Right atrium auricular region (tissue), 2 donors: ENCODE measurements at regions not wholly inside any gene's neighbourhood (a gene's known extent, or its start where the extent isn't known, plus 50 kb on each side); places are given as distances from the start of the nearest gene placed in this dataset.

Experiments
- DNase-seq: peaks from one replicate; pipeline ENCODE4 v3.0.0-alpha.2; 2019; ENCODE audit warnings: low spot score
- H3K27ac ChIP-seq, 2 donors: fragments of 200-600 bp; sonication (generic); 1 replicate in 1 of 2; 2 replicates in 1 of 2; pipeline ENCODE4 v1.5.1; 2016 to 2019
- H3K27me3 ChIP-seq, 2 donors: fragments of 200-600 bp; sonication (generic); one replicate each; pipeline versions ENCODE4 v1.5.1 to v1.6.0; 2017 to 2019
- H3K36me3 ChIP-seq: fragments of 200-600 bp; sonication (generic); one replicate; pipeline ENCODE4 v1.5.1; 2016
- H3K4me1 ChIP-seq, 2 donors: fragments of 200-600 bp; sonication (generic); one replicate each; pipeline versions ENCODE4 v1.5.1 to v1.6.0; 2017 to 2019
- H3K4me3 ChIP-seq, 2 donors: fragments of 200-600 bp; sonication (generic); 1 replicate in 1 of 2; 2 replicates in 1 of 2; pipeline ENCODE4 v1.5.1; 2017 to 2019; ENCODE audit warnings: mild to moderate bottlenecking in 1 of 2, moderate library complexity in 1 of 2
- H3K9me3 ChIP-seq, 2 donors: fragments of 200-600 bp; sonication (generic); one replicate each; pipeline ENCODE4 v1.5.1; 2019
- TF ChIP-seq, protein P1 (sequence below), 2 donors: fragments of 200-600 bp; sonication (generic); IDR thresholded peaks; one replicate each; pipeline ENCODE4 v1.5.1; 2019; ENCODE audit warnings: antibody characterized with exemption in 2 of 2

DNA sequence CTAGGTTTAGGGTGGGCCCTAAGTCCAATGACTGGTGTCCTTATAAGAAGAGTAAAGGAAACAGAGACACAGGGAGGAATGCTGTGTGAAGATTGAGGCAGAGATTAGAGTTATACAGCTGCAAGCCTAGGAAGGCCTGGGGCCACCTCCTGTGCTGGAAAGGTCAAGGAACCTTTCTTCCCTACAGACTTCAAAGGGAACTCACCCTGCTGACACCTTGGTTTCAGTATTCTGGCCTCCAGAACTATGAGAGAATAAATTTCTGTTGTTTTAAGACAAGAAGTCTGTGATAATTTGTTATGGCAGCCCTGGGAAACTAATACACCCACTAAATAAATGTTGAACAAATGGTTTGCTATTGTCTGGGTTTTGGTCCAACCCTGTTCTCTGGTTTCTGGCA lies 102.3 kb upstream of the NEUROD1 start:
- no peaks in the 10 kb centered on the region for H3K27me3 ChIP-seq
- H3K9me3 ChIP-seq: no peaks in the 10 kb centered on the region
- peaks cover 0 to 7% of the 10 kb centered on the region in 2 donors for H3K4me1 ChIP-seq
- no peak for DNase-seq
- H3K4me3 ChIP-seq: no peak overlapping the region
- TF ChIP-seq, protein P1, sequence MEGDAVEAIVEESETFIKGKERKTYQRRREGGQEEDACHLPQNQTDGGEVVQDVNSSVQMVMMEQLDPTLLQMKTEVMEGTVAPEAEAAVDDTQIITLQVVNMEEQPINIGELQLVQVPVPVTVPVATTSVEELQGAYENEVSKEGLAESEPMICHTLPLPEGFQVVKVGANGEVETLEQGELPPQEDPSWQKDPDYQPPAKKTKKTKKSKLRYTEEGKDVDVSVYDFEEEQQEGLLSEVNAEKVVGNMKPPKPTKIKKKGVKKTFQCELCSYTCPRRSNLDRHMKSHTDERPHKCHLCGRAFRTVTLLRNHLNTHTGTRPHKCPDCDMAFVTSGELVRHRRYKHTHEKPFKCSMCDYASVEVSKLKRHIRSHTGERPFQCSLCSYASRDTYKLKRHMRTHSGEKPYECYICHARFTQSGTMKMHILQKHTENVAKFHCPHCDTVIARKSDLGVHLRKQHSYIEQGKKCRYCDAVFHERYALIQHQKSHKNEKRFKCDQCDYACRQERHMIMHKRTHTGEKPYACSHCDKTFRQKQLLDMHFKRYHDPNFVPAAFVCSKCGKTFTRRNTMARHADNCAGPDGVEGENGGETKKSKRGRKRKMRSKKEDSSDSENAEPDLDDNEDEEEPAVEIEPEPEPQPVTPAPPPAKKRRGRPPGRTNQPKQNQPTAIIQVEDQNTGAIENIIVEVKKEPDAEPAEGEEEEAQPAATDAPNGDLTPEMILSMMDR (IDR thresholded peaks at IDR 0.05): no peak
- H3K27ac ChIP-seq: no peak overlapping the region
- no peaks in the 10 kb centered on the region for H3K36me3 ChIP-seq

DNA sequence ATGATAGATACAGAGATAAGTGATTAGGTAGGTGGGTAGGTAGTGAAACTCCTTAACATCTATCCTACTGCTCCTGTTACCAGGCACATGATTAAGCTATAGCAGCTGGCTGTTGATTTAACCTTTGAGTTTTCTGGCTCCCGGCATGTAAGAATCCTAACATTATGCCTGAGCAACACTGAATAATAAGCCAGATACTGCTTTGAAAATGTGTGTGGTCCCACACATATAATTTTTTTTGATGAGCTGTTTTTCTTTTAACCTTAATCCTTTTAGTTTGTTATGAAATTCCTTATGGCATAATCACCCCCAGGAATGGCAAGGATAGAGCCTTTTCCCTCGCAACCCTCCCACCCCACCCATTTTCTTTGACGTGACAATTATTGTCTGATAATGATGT lies 104.2 kb upstream of the NEUROD1 start:
- TF ChIP-seq, protein P1 (IDR thresholded peaks at IDR 0.05): no peak
- H3K4me1 ChIP-seq: peaks cover 0 to 7% of the 10 kb centered on the region in 2 donors

DNA sequence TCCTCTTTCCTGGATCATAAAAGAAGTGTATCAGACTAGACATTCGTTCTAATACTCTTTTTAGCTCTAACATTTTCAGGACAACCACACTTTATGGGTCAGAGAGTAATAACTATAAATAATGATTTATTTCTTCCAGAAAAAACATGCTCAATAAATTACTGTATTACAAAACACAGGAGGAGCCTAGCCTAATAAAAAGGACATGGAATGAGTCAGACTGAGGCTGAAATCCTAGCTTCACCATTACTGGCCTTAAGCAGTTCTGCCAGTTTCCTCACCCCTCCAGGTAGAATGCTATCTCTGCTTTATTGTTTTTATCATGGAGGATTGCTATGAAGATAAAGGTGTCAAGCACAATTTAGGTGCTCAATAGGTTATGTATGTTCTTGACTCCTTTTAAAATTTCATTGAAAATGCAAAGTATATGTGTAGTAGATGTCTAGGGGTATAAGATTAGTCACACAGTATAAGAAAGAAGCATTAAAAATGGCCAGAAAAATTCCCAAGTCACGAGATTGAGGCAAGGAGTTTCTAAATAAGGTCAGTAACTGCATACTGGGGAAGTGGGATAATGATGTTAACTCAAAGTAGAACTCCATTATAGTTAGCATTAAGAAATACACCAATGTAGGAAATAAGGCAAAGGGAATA lies 105.5 kb upstream of the NEUROD1 start:
- Histone ChIP-seq H3K9me3 (no peaks in the 10 kb centered on the region), H3K4me1 (no peaks in the 10 kb centered on the region), H3K4me3 (no peak overlapping the region), H3K27ac (no peak overlapping the region), H3K36me3 (no peaks in the 10 kb centered on the region), H3K27me3 (no peaks in the 10 kb centered on the region)
- DNase-seq: no peak
- TF ChIP-seq, protein P1 (IDR thresholded peaks at IDR 0.05): no peak

More for the DNA sequence above, 104.2 kb upstream of the NEUROD1 start:
- Histone ChIP-seq H3K36me3 (no peaks in the 10 kb centered on the region), H3K4me3 (no peak overlapping the region), H3K27me3 (no peaks in the 10 kb centered on the region), H3K9me3 (no peaks in the 10 kb centered on the region), H3K27ac (no peak overlapping the region)
- no peak for DNase-seq

DNA sequence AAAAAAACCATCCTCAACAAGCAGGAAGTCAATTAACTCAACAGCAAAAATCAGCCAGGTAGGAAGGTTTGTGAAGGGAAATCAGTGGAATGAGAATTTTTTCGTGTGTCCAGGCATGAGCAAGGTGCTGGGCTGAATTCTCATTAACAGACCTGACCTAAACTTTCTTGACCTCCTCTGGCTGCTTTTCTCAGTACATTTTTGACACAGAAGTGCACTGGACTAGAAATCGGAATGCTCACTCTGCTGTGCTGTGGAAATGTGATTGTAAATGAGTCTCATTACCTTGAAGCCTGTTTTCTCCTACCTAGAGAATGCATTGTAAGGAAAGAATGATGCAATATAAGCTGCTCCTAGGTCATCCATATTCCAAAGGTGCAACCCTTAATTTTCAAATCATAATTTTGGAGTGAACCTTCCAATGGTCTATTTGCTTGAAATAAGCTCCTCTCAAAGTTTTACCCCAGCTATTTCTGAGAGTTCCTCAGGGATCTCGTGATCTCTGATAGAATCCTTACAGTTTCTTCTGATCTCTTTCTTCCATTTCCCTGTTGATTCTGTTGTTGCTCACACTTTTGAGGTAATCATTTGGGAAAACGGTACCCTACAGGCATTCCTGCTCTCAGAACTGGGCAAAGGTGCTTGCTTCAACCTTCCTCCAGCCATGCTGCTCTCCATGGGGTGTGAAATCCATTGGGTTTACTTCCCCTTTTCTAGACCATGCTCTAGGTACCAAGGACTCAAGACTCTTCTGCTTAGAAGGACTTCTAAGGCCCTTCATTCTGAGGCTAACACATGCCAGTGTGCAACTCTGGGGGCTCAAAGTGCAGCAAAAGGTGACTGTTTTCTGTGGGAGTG lies 104.9 kb upstream of the ITPRID2 start:
- no peak overlapping the region for H3K27ac ChIP-seq
- TF ChIP-seq, protein P1 (IDR thresholded peaks at IDR 0.05): no peak
- no peaks in the 10 kb centered on the region for H3K9me3 ChIP-seq
- no peaks in the 10 kb centered on the region for H3K4me1 ChIP-seq
- DNase-seq: no peak
- H3K36me3 ChIP-seq: no peaks in the 10 kb centered on the region
- H3K4me3 ChIP-seq: no peak overlapping the region
- H3K27me3 ChIP-seq: no peaks in the 10 kb centered on the region

DNA sequence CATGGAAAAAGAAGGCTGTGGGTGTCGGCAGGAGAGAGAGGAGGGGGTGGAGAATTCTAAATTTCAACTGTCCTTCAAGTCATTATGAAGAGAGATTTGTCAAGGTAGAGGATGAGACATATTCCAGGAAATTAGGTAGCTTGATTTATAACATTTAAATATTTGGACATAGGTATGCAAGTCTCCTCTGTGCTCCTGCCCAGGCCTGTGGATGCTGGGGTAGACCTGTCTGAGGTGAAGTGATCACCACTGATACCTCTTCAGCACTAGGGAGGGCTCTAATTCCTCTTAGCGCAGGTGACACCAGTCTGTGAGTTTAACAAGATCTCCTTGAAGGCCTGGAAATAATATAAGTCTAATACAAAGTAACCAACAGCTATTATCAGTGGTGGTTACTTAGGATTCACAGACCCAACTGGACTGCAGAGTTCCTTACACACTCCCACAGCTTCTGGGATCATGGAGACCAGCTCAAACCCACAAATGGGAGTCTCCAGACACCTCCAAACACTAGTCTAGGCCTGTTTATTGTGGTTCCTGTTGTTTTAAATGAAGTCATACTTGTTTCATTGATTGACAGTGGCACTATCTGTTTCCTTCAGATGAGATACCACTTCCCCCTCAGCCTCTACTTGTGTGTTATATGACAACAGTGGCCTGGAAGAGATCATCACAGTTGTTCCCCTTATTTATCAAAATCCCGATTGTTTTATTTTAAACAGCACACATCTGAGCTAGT lies 104.1 kb upstream of the ITPRID2 start:
- H3K9me3 ChIP-seq: peaks cover 0 to 4% of the 10 kb centered on the region in 2 donors
- no peaks in the 10 kb centered on the region for H3K27me3 ChIP-seq
- no peaks in the 10 kb centered on the region for H3K36me3 ChIP-seq
- H3K4me1 ChIP-seq: no peaks in the 10 kb centered on the region
- H3K4me3 ChIP-seq: no peak overlapping the region
- H3K27ac ChIP-seq: no peak overlapping the region
- TF ChIP-seq, protein P1 (IDR thresholded peaks at IDR 0.05): no peak
- DNase-seq: no peak
